Neural progenitor cell (in vitro differentiated cells): ENCODE measurements at regions not wholly inside any gene's neighbourhood (a gene's known extent, or its start where the extent isn't known, plus 50 kb on each side); places are given as distances from the start of the nearest gene placed in this dataset. TPM values are rescaled to one million over a fixed set of nuclear protein-coding genes. Genes with fewer than 3 reads are reported as not detected.

Experiments
- DNase-seq: peaks from one replicate; pipeline ENCODE4 v3.0.0-alpha.2; 2016; ENCODE audit warnings: low spot score
- H2AFZ ChIP-seq: fragments of 200-600 bp; sonication (generic); replicated peaks from 2 replicates; pipeline ENCODE4 v1.6.1; 2016; ENCODE audit warnings: antibody characterized with exemption
- H3F3A ChIP-seq: fragments of 200-600 bp; sonication (generic); 2 replicates; pipeline ENCODE4 v1.6.1; 2016; ENCODE audit warnings: antibody characterized with exemption, low read depth
- H3K27ac ChIP-seq: fragments of 200-600 bp; sonication (generic); 2 replicates; pipeline ENCODE4 v1.5.1; 2016; ENCODE audit warnings: mild to moderate bottlenecking
- H3K27me3 ChIP-seq: fragments of 200-600 bp; sonication (generic); 2 replicates; pipeline ENCODE4 v1.6.1; 2016; ENCODE audit warnings: mild to moderate bottlenecking, moderate library complexity
- H3K36me3 ChIP-seq: fragments of 200-600 bp; sonication (generic); 2 replicates; pipeline ENCODE4 v1.5.1; 2016
- H3K4me1 ChIP-seq: fragments of 200-600 bp; sonication (generic); 2 replicates; pipeline ENCODE4 v1.6.1; 2016; ENCODE audit warnings: mixed run types
- H3K4me2 ChIP-seq: fragments of 200-600 bp; sonication (generic); 2 replicates; pipeline ENCODE4 v1.6.1; 2016
- H3K4me3 ChIP-seq: fragments of 200-600 bp; sonication (generic); 2 replicates; pipeline ENCODE4 v1.5.1; 2016
- H3K79me2 ChIP-seq: fragments of 200-600 bp; sonication (generic); 2 replicates; pipeline ENCODE4 v1.6.1; 2016; ENCODE audit warnings: low read depth
- H3K9ac ChIP-seq: fragments of 200-600 bp; sonication (generic); 2 replicates; pipeline ENCODE4 v1.6.1; 2016
- H3K9me3 ChIP-seq: fragments of 200-600 bp; sonication (generic); 2 replicates; pipeline ENCODE4 v1.5.1; 2016; ENCODE audit warnings: low read depth
- H4K20me1 ChIP-seq: fragments of 200-600 bp; sonication (generic); 2 replicates; pipeline ENCODE4 v1.6.1; 2016; ENCODE audit warnings: low read depth
- H3K27ac Mint-ChIP-seq: 3 replicates; pipeline ENCODE4 v1.8.0; 2021; ENCODE audit warnings: mixed read lengths
- H3K27me3 Mint-ChIP-seq: 2 replicates; pipeline ENCODE4 v1.8.0; 2022; ENCODE audit warnings: low read depth, mild to moderate bottlenecking, inconsistent platforms, moderate library complexity, mixed read lengths; ENCODE audit not compliant: insufficient read depth
- H3K36me3 Mint-ChIP-seq: 3 replicates; pipeline ENCODE4 v1.8.0; 2021; ENCODE audit warnings: mixed read lengths
- H3K4me1 Mint-ChIP-seq: 3 replicates; pipeline ENCODE4 v1.8.0; 2021; ENCODE audit warnings: mixed read lengths
- H3K4me3 Mint-ChIP-seq: 3 replicates; pipeline ENCODE4 v1.8.0; 2021; ENCODE audit warnings: mild to moderate bottlenecking, moderate library complexity, mixed read lengths
- H3K9me3 Mint-ChIP-seq: 3 replicates; pipeline ENCODE4 v1.8.0; 2020; ENCODE audit warnings: mixed read lengths
- CTCF ChIP-seq: fragments of 200-600 bp; sonication (generic); IDR thresholded peaks from 2 replicates; pipeline ENCODE4 v1.5.1; 2017; ENCODE audit warnings: antibody characterized with exemption, mild to moderate bottlenecking
- EZH2 ChIP-seq: fragments of 200-600 bp; sonication (generic); IDR thresholded peaks from 2 replicates; pipeline ENCODE4 v1.6.1; 2017; ENCODE audit warnings: antibody characterized with exemption, mild to moderate bottlenecking, moderate library complexity
- EZH2phosphoT487 ChIP-seq: fragments of 200-600 bp; sonication (generic); IDR thresholded peaks from 2 replicates; pipeline ENCODE4 v1.6.1; 2017; ENCODE audit warnings: antibody characterized with exemption
- microRNA counts: library from miRNA; unstranded; fragments of <30 nt; microRNA quantifications from one replicate; lab custom pipeline; 2016
- microRNA-seq: library from miRNA; unstranded; fragments of <30 nt; microRNA quantifications from one replicate; pipeline ENCODE4, GENCODE V29; 2016
- small RNA-seq: library from RNA; depleted of rRNA; stranded (forward); fragments of <200 nt; gene quantifications from one replicate; pipeline ENCODE3, GENCODE V24; 2015

GRCh38 chr13:57075588-57075987, 65.1 kb upstream of the PRR20A start:
- no peak for TF ChIP-seq EZH2phosphoT487
- no peak for TF ChIP-seq CTCF
- TF ChIP-seq EZH2 = no peak
- Mint-ChIP-seq H3K9me3 (peaks cover 2% of the 10 kb centered on the region), H3K27me3 (no peaks in the 10 kb centered on the region), H3K4me3 (no peak overlapping the region), H3K27ac (no peak overlapping the region), H3K4me1 (no peaks in the 10 kb centered on the region), H3K36me3 (no peaks in the 10 kb centered on the region)
- H3K4me1 ChIP-seq = no peaks in the 10 kb centered on the region
- no peak overlapping the region for H3K27ac ChIP-seq
- H3K9me3 ChIP-seq = no peaks in the 10 kb centered on the region
- no peak overlapping the region for H3K9ac ChIP-seq
- no peak overlapping the region for H2AFZ ChIP-seq
- H3K4me3 ChIP-seq = no peak overlapping the region
- no peaks in the 10 kb centered on the region for H3K79me2 ChIP-seq
- H3F3A ChIP-seq = no peaks in the 10 kb centered on the region
- H4K20me1 ChIP-seq = no peaks in the 10 kb centered on the region
- no peak overlapping the region for H3K4me2 ChIP-seq
- H3K27me3 ChIP-seq = no peaks in the 10 kb centered on the region
- no peak for DNase-seq
- H3K36me3 ChIP-seq = no peaks in the 10 kb centered on the region

- Histone ChIP-seq H3K4me1 (no peaks in the 10 kb centered on the region), H3K79me2 (no peaks in the 10 kb centered on the region), H2AFZ (no peak overlapping the region), H3F3A (no peaks in the 10 kb centered on the region), H3K9me3 (no peaks in the 10 kb centered on the region), H3K4me2 (no peak overlapping the region), H3K27me3 (no peaks in the 10 kb centered on the region), H3K4me3 (no peak overlapping the region), H3K27ac (no peak overlapping the region), H3K36me3 (no peaks in the 10 kb centered on the region), H3K9ac (no peak overlapping the region), H4K20me1 (no peaks in the 10 kb centered on the region)
- Mint-ChIP-seq H3K4me3 (no peak overlapping the region), H3K4me1 (no peaks in the 10 kb centered on the region), H3K36me3 (no peaks in the 10 kb centered on the region), H3K27me3 (peaks cover 2% of the 10 kb centered on the region), H3K27ac (no peak overlapping the region), H3K9me3 (peaks cover 3% of the 10 kb centered on the region)
- no peak for DNase-seq
- TF ChIP-seq EZH2 (no peak), CTCF (no peak), EZH2phosphoT487 (no peak)
Observed at GRCh38 chr13:57087006-57087405, 53.7 kb upstream of the PRR20A start.

MicroRNAs encoded in the stretch of these regions (microRNA counts, 767-probe panel; counts per million panel counts)
- 460 counts per million, percentile 90 among the panel's probes with 10 or more counts for microRNA hsa-miR-1297 (lab: Ali Mortazavi, UCI)

Small RNA genes in the stretch of these regions (microRNA-seq; reads per million reads assigned to microRNA genes)
- gene MIR1297 (not detected), gene MIR5007 (not detected)

Small RNA genes in the stretch of these regions (small RNA-seq; reads per million reads assigned to genes)
- gene MIR5007 (not detected), gene RF02271 (not detected)
